C1 segment of cervical spinal cord (tissue), 14 donors: ENCODE measurements at regions not wholly inside any gene's neighbourhood (a gene's known extent, or its start where the extent isn't known, plus 50 kb on each side); places are given as distances from the start of the nearest gene placed in this dataset.

Experiments
- DNase-seq, 14 donors: peaks; one replicate each; lab custom pipeline; 2025; lab: John Stamatoyannopoulos, UW

GRCh38 chr6:125489579-125490285 is 188.0 kb upstream of the HDDC2 start:
- no peak for DNase-seq

GRCh38 chr6:125491860-125492618 is 190.3 kb upstream of the HDDC2 start:
- DNase-seq, result no peak

GRCh38 chr6:125498606-125499005 is 196.8 kb upstream of the HDDC2 start:
- DNase-seq, result no peak

GRCh38 chr6:125499535-125499934 is 197.8 kb upstream of the HDDC2 start:
- no peak for DNase-seq

- no peak for DNase-seq
Measured at GRCh38 chr6:125503181-125503580, 201.4 kb upstream of the HDDC2 start.

GRCh38 chr6:125507987-125508655 is 206.4 kb upstream of the HDDC2 start:
- peak in 1 of 14 donors; percentile 13 for DNase-seq

GRCh38 chr6:125508793-125509192 is 207.0 kb upstream of the HDDC2 start:
- DNase-seq, result no peak

GRCh38 chr6:125509477-125509876 is 207.7 kb upstream of the HDDC2 start:
- DNase-seq, result no peak

- no peak for DNase-seq
Measured at GRCh38 chr6:125510405-125510804, 208.6 kb upstream of the HDDC2 start.

- DNase-seq, result no peak
Measured at GRCh38 chr6:125511809-125512396, 210.1 kb upstream of the HDDC2 start.

GRCh38 chr6:125512621-125513020 is 210.9 kb upstream of the HDDC2 start:
- no peak for DNase-seq

- DNase-seq, result no peak
Measured at GRCh38 chr6:125513978-125514377, 212.2 kb upstream of the HDDC2 start.

- DNase-seq, result no peak
Measured at GRCh38 chr6:125516644-125517043, 214.9 kb upstream of the HDDC2 start.

GRCh38 chr6:125519367-125519766 is 217.6 kb upstream of the HDDC2 start:
- DNase-seq, result no peak

GRCh38 chr6:125524356-125524755 is 222.6 kb upstream of the HDDC2 start:
- DNase-seq, result no peak

GRCh38 chr6:125526007-125526720 is 223.3 kb upstream of the HEY2 start:
- DNase-seq, result no peak

GRCh38 chr6:125528621-125529041 is 220.8 kb upstream of the HEY2 start:
- DNase-seq, result no peak

- no peak for DNase-seq
Measured at GRCh38 chr6:125529061-125529460, 220.4 kb upstream of the HEY2 start.

GRCh38 chr6:125533710-125534397 is 215.6 kb upstream of the HEY2 start:
- DNase-seq, result no peak

GRCh38 chr6:125534430-125535263 is 214.8 kb upstream of the HEY2 start:
- no peak for DNase-seq
